ENCODE measurements at regions not wholly inside any gene's neighbourhood (a gene's known extent, or its start where the extent isn't known, plus 50 kb on each side); places are given as distances from the start of the nearest gene placed in this dataset.

GRCh38 chr12:74644681-74645080, 107.0 kb downstream of the ATXN7L3B start:
- BruUV-seq (replicated peaks): no TSS peak
- 0% methylated on average over 1 of the region's 1 CpG for WGBS (ENCODE audit: insufficient coverage, insufficient replicate concordance, low lambda C conversion rate, missing lambda C conversion rate)
- RAD21 ChIA-PET (ENCODE audit: unreplicated experiment): no interaction called here

More at GRCh38 chr12:74644681-74645080, 107.0 kb downstream of the ATXN7L3B start:
- H3K9me3 ChIP-seq (replicated peaks; ENCODE audit: control insufficient read depth, insufficient read depth, low read length): no peaks in the 10 kb centered on the region
- FAIRE-seq (no peak), DNase-seq (ENCODE audit: low read depth, low spot score) (no peak), ATAC-seq (no peak)
- no peaks in the 10 kb centered on the region for H3K79me2 ChIP-seq (ENCODE audit: control insufficient read depth, insufficient read depth, low read length)
- POLR2A ChIA-PET: no interaction called here
- in situ Hi-C loops (cut with MboI) (no loop called here), intact Hi-C loops (cut with micrococcal nuclease; ENCODE audit: unreplicated experiment) (no loop called here)
- no peak overlapping the region for H3K4me3 ChIP-seq
- H3K27ac ChIP-seq (ENCODE audit: control insufficient read depth, insufficient read depth): no peak overlapping the region
- no peak overlapping the region for H2AFZ ChIP-seq (ENCODE audit: control insufficient read depth, low read depth, low read length)
- H3K4me2 ChIP-seq (ENCODE audit: control insufficient read depth, insufficient read depth): no peak overlapping the region
- H3K4me1 ChIP-seq (ENCODE audit: control insufficient read depth, insufficient read depth, low read length): no peaks in the 10 kb centered on the region
- CTCF ChIA-PET: interaction anchor here (0.7 kb wide), 1 partner anchor 231 kb away, joined by 3 read pairs; no protein-coding TSS in a partner anchor
- H3K36me3 ChIP-seq (ENCODE audit: control insufficient read depth in 2 of 2, insufficient read depth in 2 of 2, low read length in 1 of 2): no peaks in the 10 kb centered on the region
- no peaks in the 10 kb centered on the region for H3K27me3 ChIP-seq (replicated peaks in 1 of 2; ENCODE audit: control insufficient read depth in 2 of 2, insufficient read depth in 2 of 2, low read length in 1 of 2)
- TF ChIP-seq MXI1 (IDR thresholded peaks at IDR 0.05; ENCODE audit: low read depth, low read length) (no peak), NR2C1 (IDR thresholded peaks at IDR 0.05) (no peak), SUPT20H (IDR thresholded peaks at IDR 0.05; ENCODE audit: borderline replicate concordance, control insufficient read depth, low read depth, low read length) (no peak), NR2F1 (conservative IDR thresholded peaks at IDR 0.05) (no peak), E2F8 (IDR thresholded peaks at IDR 0.05; ENCODE audit: low read depth, partially characterized antibody) (no peak), NRF1 (conservative IDR thresholded peaks at IDR 0.05; ENCODE audit: low read depth, low read length) (no peak), TCF7 (IDR thresholded peaks at IDR 0.05; ENCODE audit: borderline replicate concordance) (no peak), PAX8 (IDR thresholded peaks at IDR 0.05) (no peak), BMI1 (IDR thresholded peaks at IDR 0.05; ENCODE audit: borderline replicate concordance) (no peak), RBBP5 (conservative IDR thresholded peaks at IDR 0.05) (no peak), WRNIP1 (IDR thresholded peaks at IDR 0.05; ENCODE audit: borderline replicate concordance, low read depth, low read length) (no peak), SIN3A (IDR thresholded peaks at IDR 0.05; ENCODE audit: low read depth, low read length) (no peak)
- TF ChIP-seq, protein P1, sequence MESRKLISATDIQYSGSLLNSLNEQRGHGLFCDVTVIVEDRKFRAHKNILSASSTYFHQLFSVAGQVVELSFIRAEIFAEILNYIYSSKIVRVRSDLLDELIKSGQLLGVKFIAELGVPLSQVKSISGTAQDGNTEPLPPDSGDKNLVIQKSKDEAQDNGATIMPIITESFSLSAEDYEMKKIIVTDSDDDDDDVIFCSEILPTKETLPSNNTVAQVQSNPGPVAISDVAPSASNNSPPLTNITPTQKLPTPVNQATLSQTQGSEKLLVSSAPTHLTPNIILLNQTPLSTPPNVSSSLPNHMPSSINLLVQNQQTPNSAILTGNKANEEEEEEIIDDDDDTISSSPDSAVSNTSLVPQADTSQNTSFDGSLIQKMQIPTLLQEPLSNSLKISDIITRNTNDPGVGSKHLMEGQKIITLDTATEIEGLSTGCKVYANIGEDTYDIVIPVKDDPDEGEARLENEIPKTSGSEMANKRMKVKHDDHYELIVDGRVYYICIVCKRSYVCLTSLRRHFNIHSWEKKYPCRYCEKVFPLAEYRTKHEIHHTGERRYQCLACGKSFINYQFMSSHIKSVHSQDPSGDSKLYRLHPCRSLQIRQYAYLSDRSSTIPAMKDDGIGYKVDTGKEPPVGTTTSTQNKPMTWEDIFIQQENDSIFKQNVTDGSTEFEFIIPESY (IDR thresholded peaks at IDR 0.05): no peak
- no peaks in the 10 kb centered on the region for H4K20me1 ChIP-seq (ENCODE audit: control insufficient read depth, insufficient read depth)
- SMC1A ChIA-PET (ENCODE audit: uncharacterized antibody, unreplicated experiment): no interaction called here
- H3K9ac ChIP-seq (ENCODE audit: control insufficient read depth, insufficient read depth, low read length): no peak overlapping the region
